ENCODE measurements at regions not wholly inside any gene's neighbourhood (a gene's known extent, or its start where the extent isn't known, plus 50 kb on each side); places are given as distances from the start of the nearest gene placed in this dataset.

DNA sequence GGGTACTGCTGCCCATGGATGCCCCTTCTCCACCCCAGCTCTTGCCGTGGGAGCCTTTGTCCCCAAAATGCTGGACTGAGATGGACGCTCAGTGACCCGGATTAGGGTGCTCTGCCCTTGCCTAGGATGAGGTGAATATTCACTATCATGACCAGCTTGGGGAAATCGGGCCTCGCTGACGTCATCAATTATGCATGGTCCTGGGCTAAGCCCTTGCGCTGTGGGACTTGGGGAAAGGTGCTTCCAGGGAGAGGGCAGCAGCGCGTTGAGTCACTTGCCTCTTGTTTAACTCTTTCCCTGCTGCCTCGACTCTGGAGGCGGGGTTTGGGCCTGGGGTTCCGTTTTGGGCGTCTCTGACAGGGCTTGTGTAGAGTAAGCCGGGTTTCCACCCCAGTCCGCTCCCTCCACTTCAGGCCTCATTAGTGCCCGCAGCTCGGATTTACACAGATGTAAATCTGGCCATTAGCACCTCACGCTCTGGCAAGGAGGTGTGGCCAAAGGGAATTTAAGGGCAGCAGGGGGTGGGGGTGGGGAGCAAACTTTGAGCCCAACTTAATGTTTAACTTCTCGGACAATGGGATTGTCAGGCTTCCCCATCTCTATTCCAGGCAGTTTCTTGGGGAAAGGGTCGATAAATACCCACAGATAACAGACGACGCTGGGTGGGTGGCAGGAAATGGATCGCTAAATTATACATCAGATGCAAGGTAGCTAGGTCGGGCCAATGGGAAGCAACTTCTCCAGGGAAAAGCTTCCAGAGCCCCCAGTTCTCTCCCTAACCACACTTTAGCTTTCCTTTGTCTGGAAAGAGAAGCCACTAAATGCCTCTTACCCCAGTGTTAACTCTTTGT, 51.3 kb upstream of the TCF7L2 start (continued):
- TF ChIP-seq, protein P1, sequence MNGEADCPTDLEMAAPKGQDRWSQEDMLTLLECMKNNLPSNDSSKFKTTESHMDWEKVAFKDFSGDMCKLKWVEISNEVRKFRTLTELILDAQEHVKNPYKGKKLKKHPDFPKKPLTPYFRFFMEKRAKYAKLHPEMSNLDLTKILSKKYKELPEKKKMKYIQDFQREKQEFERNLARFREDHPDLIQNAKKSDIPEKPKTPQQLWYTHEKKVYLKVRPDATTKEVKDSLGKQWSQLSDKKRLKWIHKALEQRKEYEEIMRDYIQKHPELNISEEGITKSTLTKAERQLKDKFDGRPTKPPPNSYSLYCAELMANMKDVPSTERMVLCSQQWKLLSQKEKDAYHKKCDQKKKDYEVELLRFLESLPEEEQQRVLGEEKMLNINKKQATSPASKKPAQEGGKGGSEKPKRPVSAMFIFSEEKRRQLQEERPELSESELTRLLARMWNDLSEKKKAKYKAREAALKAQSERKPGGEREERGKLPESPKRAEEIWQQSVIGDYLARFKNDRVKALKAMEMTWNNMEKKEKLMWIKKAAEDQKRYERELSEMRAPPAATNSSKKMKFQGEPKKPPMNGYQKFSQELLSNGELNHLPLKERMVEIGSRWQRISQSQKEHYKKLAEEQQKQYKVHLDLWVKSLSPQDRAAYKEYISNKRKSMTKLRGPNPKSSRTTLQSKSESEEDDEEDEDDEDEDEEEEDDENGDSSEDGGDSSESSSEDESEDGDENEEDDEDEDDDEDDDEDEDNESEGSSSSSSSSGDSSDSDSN (IDR thresholded peaks at IDR 0.05; ENCODE audit: borderline replicate concordance in 1 of 2, low read depth in 2 of 2, low read length in 2 of 2), result no peak
- TF ChIP-seq ATF1 (CRISPR knock-in tag; IDR thresholded peaks at IDR 0.05) (0 out of 2 replicates have a peak, but pooled peaks have one; percentile 28), ATF1 (tag; IDR thresholded peaks at IDR 0.05) (peak; percentile 83), JUND (IDR thresholded peaks at IDR 0.05; ENCODE audit: borderline replicate concordance, low read depth, low read length) (peak; percentile 52; the same call in 1 of the 2 replicates), JUND (tag; IDR thresholded peaks at IDR 0.05; ENCODE audit: borderline replicate concordance, low read depth, low read length) (peak; percentile 53; the same call in 1 of the 3 replicates), KDM1A (IDR thresholded peaks at IDR 0.05) (peak; percentile 18 to 20; a peak in 2 of 4 replicates), GABPB2 (CRISPR knock-in tag; conservative IDR thresholded peaks at IDR 0.05) (no peak), TAF1 (IDR thresholded peaks at IDR 0.05; ENCODE audit: control insufficient read depth, extremely low read depth, insufficient read depth, low read length, severe bottlenecking) (no peak), CREM (IDR thresholded peaks at IDR 0.05; ENCODE audit: low read depth) (peak; percentile 77)

Data from K562 (cell line).